OCI-LY1 (cell line): ENCODE measurements at regions not wholly inside any gene's neighbourhood (a gene's known extent, or its start where the extent isn't known, plus 50 kb on each side); places are given as distances from the start of the nearest gene placed in this dataset.

Experiments used
- CTCF ChIP-seq: fragments of 200-600 bp; sonication (generic), shearing (Covaris generic); IDR thresholded peaks from 2 replicates; pipeline ENCODE4 v1.5.1; 2017; ENCODE audit warnings: mild to moderate bottlenecking, antibody characterized with exemption, low read length, moderate library complexity, mixed read lengths
- EZH2 ChIP-seq: fragments of 200-600 bp; sonication (generic), shearing (Covaris generic); IDR thresholded peaks from 2 replicates; pipeline ENCODE4 v1.8.0; 2017; ENCODE audit warnings: borderline replicate concordance, mixed run types, mild to moderate bottlenecking, antibody characterized with exemption, low read length, moderate library complexity, mixed read lengths

- TF ChIP-seq CTCF: no peak
- no peak for TF ChIP-seq EZH2
Measured at GRCh38 chr22:48098243-48098920, 1335.9 kb downstream of the TBC1D22A start.
